ENCODE measurements at regions not wholly inside any gene's neighbourhood (a gene's known extent, or its start where the extent isn't known, plus 50 kb on each side); places are given as distances from the start of the nearest gene placed in this dataset.
A peak's percentile ranks its signal among the peaks of the same experiment; 100 is the strongest.

DNA sequence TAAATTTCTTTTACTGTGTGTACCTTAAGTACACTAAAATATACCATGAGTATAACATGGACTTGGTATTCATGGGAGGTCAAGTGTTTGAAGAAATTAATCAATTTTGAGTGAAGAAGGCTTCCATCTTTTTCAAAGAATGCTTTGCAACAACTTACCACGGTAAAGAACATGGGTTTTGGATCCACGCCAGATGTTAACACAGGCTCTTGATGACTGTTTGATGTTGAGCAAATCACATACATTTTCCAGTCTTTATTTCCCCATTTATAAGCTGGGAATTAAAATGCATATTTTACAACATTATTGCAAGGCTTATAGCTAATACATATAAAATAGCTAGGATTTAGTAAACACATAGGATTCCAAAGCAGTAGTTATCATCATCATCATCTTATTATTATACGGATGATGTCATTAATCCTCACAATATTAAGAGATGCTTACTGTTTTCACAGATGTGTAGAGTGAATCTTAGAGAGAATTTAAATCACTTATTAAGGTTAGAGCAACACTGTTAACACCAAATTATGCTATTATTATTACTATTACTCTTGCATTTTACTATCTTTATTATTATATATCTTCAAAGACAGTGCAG is 362.0 kb downstream of the PRELID2 start:
- DNase-seq (ENCODE audit: extremely low read depth in 1 of 4, low spot score in 3 of 4) = peak in 1 of 4 experiments; percentile 12
- Histone ChIP-seq H3K4me2 (ENCODE audit: insufficient read depth, low read length) (no peak overlapping the region), H4K20me1 (replicated peaks; ENCODE audit: control insufficient read depth, insufficient read depth, low read length) (no peaks in the 10 kb centered on the region), H3K9me1 (ENCODE audit: control insufficient read depth, insufficient read depth, low read length) (no peaks in the 10 kb centered on the region), H3K4me1 (replicated peaks in 1 of 2; ENCODE audit: control insufficient read depth in 2 of 2, insufficient read depth in 2 of 2, low read length in 2 of 2) (no peaks in the 10 kb centered on the region; a peak in 2 of 5 replicates), H2AFZ (ENCODE audit: low read depth, low read length) (no peak overlapping the region), H3K27ac (ENCODE audit: extremely low read depth, low read depth, low read length) (no peak overlapping the region), H3K9me3 (replicated peaks; ENCODE audit: control insufficient read depth, insufficient read depth, low read depth, low read length) (no peaks in the 10 kb centered on the region), H3K36me3 (ENCODE audit: control insufficient read depth, insufficient read depth, low read length) (no peaks in the 10 kb centered on the region), H3K27me3 (ENCODE audit: control insufficient read depth in 2 of 2, insufficient read depth in 2 of 2, low read length in 2 of 2) (no peaks in the 10 kb centered on the region), H3K79me2 (ENCODE audit: control insufficient read depth, insufficient read depth, low read length) (no peaks in the 10 kb centered on the region), H3K9ac (ENCODE audit: insufficient read depth in 1 of 2, low read depth in 2 of 2, low read length in 2 of 2) (no peak overlapping the region), H3K4me3 (no peak overlapping the region)
- intact Hi-C loops (cut with micrococcal nuclease) (no loop called here), in situ Hi-C loops (cut with MboI) (no loop called here)
- POLR2A ChIA-PET = no interaction called here
- no peak for FAIRE-seq
- WGBS (ENCODE audit: insufficient coverage, low coverage, missing lambda C conversion rate) = 20% methylated on average over 3 of the region's 3 CpGs
- CTCF ChIA-PET (ENCODE audit: low intra/inter-chr PET ratio) = no interaction called here
- no peak for ATAC-seq
- BruUV-seq (replicated peaks) = no TSS peak
- TF ChIP-seq NFIC (IDR thresholded peaks at IDR 0.05) = peak; percentile 61
- no peak for TF ChIP-seq CBFA2T2 (conservative IDR thresholded peaks at IDR 0.05)
- TF ChIP-seq, protein P1, sequence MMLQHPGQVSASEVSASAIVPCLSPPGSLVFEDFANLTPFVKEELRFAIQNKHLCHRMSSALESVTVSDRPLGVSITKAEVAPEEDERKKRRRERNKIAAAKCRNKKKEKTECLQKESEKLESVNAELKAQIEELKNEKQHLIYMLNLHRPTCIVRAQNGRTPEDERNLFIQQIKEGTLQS (IDR thresholded peaks at IDR 0.05) = peak; percentile 25; the same call in 1 of the 2 replicates
- TF ChIP-seq, protein P1 (CRISPR knock-in tag; conservative IDR thresholded peaks at IDR 0.05) = no peak

All from K562 (cell line).